Neural cell (in vitro differentiated cells): ENCODE measurements at regions not wholly inside any gene's neighbourhood (a gene's known extent, or its start where the extent isn't known, plus 50 kb on each side); places are given as distances from the start of the nearest gene placed in this dataset.

ENCODE experiments used
- H2AFZ ChIP-seq: fragments of 200-600, 300-800 bp; sonication (generic), shearing (Covaris generic); 2 replicates; pipeline ENCODE4 v1.6.0; 2014; ENCODE audit warnings: low read depth, mild to moderate bottlenecking, antibody characterized with exemption, low read length, moderate library complexity
- H3F3A ChIP-seq: fragments of 200-600 bp; shearing (Covaris generic); 2 replicates; pipeline ENCODE4 v1.6.1; 2016; ENCODE audit warnings: mild to moderate bottlenecking, moderate library complexity, mixed read lengths, antibody characterized with exemption, low read length; ENCODE audit not compliant: insufficient read depth, poor library complexity, severe bottlenecking
- H3K27ac ChIP-seq: fragments of 200-600, 300-800 bp; sonication (generic), shearing (Covaris generic); 2 replicates; pipeline ENCODE4 v1.5.1; 2014; ENCODE audit warnings: mild to moderate bottlenecking, low read length, moderate library complexity
- H3K27me3 ChIP-seq: fragments of 300-800, 200-600 bp; sonication (generic), shearing (Covaris generic); 2 replicates; pipeline ENCODE4 v1.6.0; 2014; ENCODE audit warnings: mild to moderate bottlenecking, low read depth, low read length, moderate library complexity; ENCODE audit not compliant: insufficient read depth
- H3K36me3 ChIP-seq: fragments of 300-800, 200-600 bp; sonication (generic), shearing (Covaris generic); 2 replicates; pipeline ENCODE4 v1.5.1; 2014; ENCODE audit warnings: mild to moderate bottlenecking, antibody characterized with exemption, low read length, moderate library complexity; ENCODE audit not compliant: insufficient read depth
- H3K4me2 ChIP-seq: fragments of 300-800, 200-600 bp; sonication (generic), shearing (Covaris generic); 2 replicates; pipeline ENCODE4 v1.6.0; 2014; ENCODE audit warnings: mild to moderate bottlenecking, low read length
- H3K4me3 ChIP-seq: fragments of 300-800, 200-600 bp; sonication (generic), shearing (Covaris generic); 2 replicates; pipeline ENCODE4 v1.5.1; 2014; ENCODE audit warnings: mild to moderate bottlenecking, low read length, moderate library complexity
- H3K79me2 ChIP-seq: fragments of 200-600 bp; shearing (Covaris generic); replicated peaks from 2 replicates; pipeline ENCODE4 v1.6.0; 2014; ENCODE audit warnings: mild to moderate bottlenecking, low read length, moderate library complexity; ENCODE audit not compliant: insufficient read depth
- H3K9ac ChIP-seq: fragments of 300-800, 200-600 bp; sonication (generic), shearing (Covaris generic); 2 replicates; pipeline ENCODE4 v1.6.1; 2016; ENCODE audit warnings: mild to moderate bottlenecking, low read length, mixed read lengths
- H3K9me2 ChIP-seq: fragments of 200-600 bp; shearing (Covaris generic); 2 replicates; pipeline ENCODE4 v1.6.1; 2016; ENCODE audit warnings: mild to moderate bottlenecking, low read length, mixed read lengths; ENCODE audit not compliant: insufficient read depth
- H3K9me3 ChIP-seq: fragments of 200-600, 300-800 bp; sonication (generic), shearing (Covaris generic); 2 replicates; pipeline ENCODE4 v1.6.1; 2016; ENCODE audit warnings: mild to moderate bottlenecking, mixed run types, low read length, moderate library complexity, mixed read lengths
- H4K20me1 ChIP-seq: fragments of 200-600 bp; shearing (Covaris generic); 2 replicates; pipeline ENCODE4 v1.6.1; 2016; ENCODE audit warnings: mild to moderate bottlenecking, mixed run types; ENCODE audit not compliant: insufficient read depth
- CTCF ChIP-seq: fragments of 450-650 bp; IDR thresholded peaks from 2 replicates; pipeline ENCODE4 v1.5.1; 2014; ENCODE audit warnings: antibody characterized with exemption, mild to moderate bottlenecking, moderate library complexity; ENCODE audit not compliant: poor library complexity, severe bottlenecking
- EP300 ChIP-seq: fragments of 450-650 bp; conservative IDR thresholded peaks from 2 replicates; pipeline ENCODE4 v1.6.1; 2014; ENCODE audit warnings: antibody characterized with exemption, mild to moderate bottlenecking, moderate library complexity; ENCODE audit not compliant: poor library complexity, severe bottlenecking
- EZH2 ChIP-seq: fragments of 200-600, 300-800 bp; shearing (Covaris generic), sonication (generic); IDR thresholded peaks from 2 replicates; pipeline ENCODE4 v1.6.1; 2014; ENCODE audit warnings: antibody characterized with exemption, low read length, borderline replicate concordance, mild to moderate bottlenecking; ENCODE audit not compliant: insufficient read depth, poor library complexity, severe bottlenecking
- MXI1 ChIP-seq: fragments of 450-650 bp; conservative IDR thresholded peaks from 2 replicates; pipeline ENCODE4 v1.6.1; 2014; ENCODE audit warnings: antibody characterized with exemption, mild to moderate bottlenecking; ENCODE audit not compliant: poor library complexity, severe bottlenecking
- POLR2AphosphoS5 ChIP-seq: IDR thresholded peaks from 2 replicates; pipeline ENCODE4 v1.6.1; 2012
- RAD21 ChIP-seq: fragments of 450-650 bp; conservative IDR thresholded peaks from 2 replicates; pipeline ENCODE4 v1.6.1; 2014; ENCODE audit warnings: antibody characterized with exemption, mild to moderate bottlenecking, moderate library complexity
- SMC3 ChIP-seq: fragments of 450-650 bp; conservative IDR thresholded peaks from 2 replicates; pipeline ENCODE4 v1.6.1; 2014; ENCODE audit warnings: antibody characterized with exemption, mild to moderate bottlenecking, moderate library complexity; ENCODE audit not compliant: poor library complexity
- TAF1 ChIP-seq: IDR thresholded peaks from 2 replicates; pipeline ENCODE4 v1.6.1; 2012; ENCODE audit warnings: low read depth
- TF ChIP-seq, protein P1 (sequence below): IDR thresholded peaks from 2 replicates; pipeline ENCODE4 v1.6.1; 2012; ENCODE audit warnings: borderline replicate concordance

- H4K20me1 ChIP-seq, result no peaks in the 10 kb centered on the region
- no peaks in the 10 kb centered on the region for H3K27me3 ChIP-seq
- peaks cover 3% of the 10 kb centered on the region for H3F3A ChIP-seq
- TF ChIP-seq POLR2AphosphoS5 (no peak), EP300 (no peak), RAD21 (no peak), SMC3 (no peak), CTCF (no peak), MXI1 (no peak), TAF1 (no peak), EZH2 (no peak)
- TF ChIP-seq, protein P1, sequence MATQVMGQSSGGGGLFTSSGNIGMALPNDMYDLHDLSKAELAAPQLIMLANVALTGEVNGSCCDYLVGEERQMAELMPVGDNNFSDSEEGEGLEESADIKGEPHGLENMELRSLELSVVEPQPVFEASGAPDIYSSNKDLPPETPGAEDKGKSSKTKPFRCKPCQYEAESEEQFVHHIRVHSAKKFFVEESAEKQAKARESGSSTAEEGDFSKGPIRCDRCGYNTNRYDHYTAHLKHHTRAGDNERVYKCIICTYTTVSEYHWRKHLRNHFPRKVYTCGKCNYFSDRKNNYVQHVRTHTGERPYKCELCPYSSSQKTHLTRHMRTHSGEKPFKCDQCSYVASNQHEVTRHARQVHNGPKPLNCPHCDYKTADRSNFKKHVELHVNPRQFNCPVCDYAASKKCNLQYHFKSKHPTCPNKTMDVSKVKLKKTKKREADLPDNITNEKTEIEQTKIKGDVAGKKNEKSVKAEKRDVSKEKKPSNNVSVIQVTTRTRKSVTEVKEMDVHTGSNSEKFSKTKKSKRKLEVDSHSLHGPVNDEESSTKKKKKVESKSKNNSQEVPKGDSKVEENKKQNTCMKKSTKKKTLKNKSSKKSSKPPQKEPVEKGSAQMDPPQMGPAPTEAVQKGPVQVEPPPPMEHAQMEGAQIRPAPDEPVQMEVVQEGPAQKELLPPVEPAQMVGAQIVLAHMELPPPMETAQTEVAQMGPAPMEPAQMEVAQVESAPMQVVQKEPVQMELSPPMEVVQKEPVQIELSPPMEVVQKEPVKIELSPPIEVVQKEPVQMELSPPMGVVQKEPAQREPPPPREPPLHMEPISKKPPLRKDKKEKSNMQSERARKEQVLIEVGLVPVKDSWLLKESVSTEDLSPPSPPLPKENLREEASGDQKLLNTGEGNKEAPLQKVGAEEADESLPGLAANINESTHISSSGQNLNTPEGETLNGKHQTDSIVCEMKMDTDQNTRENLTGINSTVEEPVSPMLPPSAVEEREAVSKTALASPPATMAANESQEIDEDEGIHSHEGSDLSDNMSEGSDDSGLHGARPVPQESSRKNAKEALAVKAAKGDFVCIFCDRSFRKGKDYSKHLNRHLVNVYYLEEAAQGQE, result no peak
- no peak overlapping the region for H2AFZ ChIP-seq
- no peak overlapping the region for H3K9ac ChIP-seq
- no peak overlapping the region for H3K4me2 ChIP-seq
- no peaks in the 10 kb centered on the region for H3K79me2 ChIP-seq
- no peak overlapping the region for H3K4me3 ChIP-seq
- no peak overlapping the region for H3K27ac ChIP-seq
- H3K9me3 ChIP-seq, result no peaks in the 10 kb centered on the region
- no peaks in the 10 kb centered on the region for H3K9me2 ChIP-seq
- no peaks in the 10 kb centered on the region for H3K36me3 ChIP-seq
Measured at GRCh38 chr6:144654506-144654905, 369.4 kb downstream of the UTRN start.

DNA sequence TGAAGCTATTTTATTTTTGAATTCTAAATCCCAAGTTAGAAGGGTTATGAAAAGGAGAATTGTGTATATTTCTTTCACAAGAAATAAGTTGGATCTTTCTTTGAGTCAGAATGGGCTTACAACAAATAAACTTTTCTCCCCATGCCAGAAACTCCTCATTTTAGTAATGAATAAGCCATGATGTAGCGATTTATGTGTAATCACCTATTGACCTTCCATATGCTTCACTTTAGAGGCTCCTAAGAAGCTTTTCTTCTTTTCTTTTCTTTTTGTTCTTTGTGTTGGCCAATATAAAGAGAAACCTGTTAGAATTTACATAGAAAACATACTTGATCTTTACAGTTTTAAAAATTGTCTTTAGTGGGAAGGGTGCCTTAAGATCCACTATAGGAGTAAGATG is 370.2 kb downstream of the UTRN start:
- H3K36me3 ChIP-seq, result no peaks in the 10 kb centered on the region
- H3K27ac ChIP-seq, result no peak overlapping the region
- peaks cover 3% of the 10 kb centered on the region for H3F3A ChIP-seq
- no peak overlapping the region for H3K4me3 ChIP-seq
- H3K4me2 ChIP-seq, result no peak overlapping the region
- no peaks in the 10 kb centered on the region for H4K20me1 ChIP-seq
- H2AFZ ChIP-seq, result no peak overlapping the region
- TF ChIP-seq CTCF, result no peak
- TF ChIP-seq TAF1, result no peak
- no peak for TF ChIP-seq POLR2AphosphoS5
- TF ChIP-seq SMC3, result no peak
- H3K9me3 ChIP-seq, result no peaks in the 10 kb centered on the region
- no peaks in the 10 kb centered on the region for H3K27me3 ChIP-seq
- H3K9ac ChIP-seq, result no peak overlapping the region
- no peaks in the 10 kb centered on the region for H3K9me2 ChIP-seq
- H3K79me2 ChIP-seq, result peaks cover 4% of the 10 kb centered on the region
